Stimulated activated effector memory CD8-positive, alpha-beta T cell treated with anti-CD3 and anti-CD28 coated beads, Interleukin-12 subunit alpha, Interleukin-12 subunit beta, amount 100 ng/mL, for 72 hours (primary cell): ENCODE measurements at regions not wholly inside any gene's neighbourhood (a gene's known extent, or its start where the extent isn't known, plus 50 kb on each side); places are given as distances from the start of the nearest gene placed in this dataset.

ENCODE experiments used
- ATAC-seq: fragments of 150-1000 bp; cut with Tn5 transposase; 2 replicates; pipeline ENCODE4 v1.10.0; 2021
- DNase-seq, 2 donors: peaks; one replicate each; pipeline ENCODE4 v3.0.0; 2021 to 2022; ENCODE audit warnings: low spot score in 2 of 2
- H3K27ac Mint-ChIP-seq: one replicate; pipeline ENCODE4 v1.8.0; 2022; ENCODE audit warnings: mild to moderate bottlenecking, mixed read lengths
- H3K36me3 Mint-ChIP-seq: one replicate; pipeline ENCODE4 v1.8.0; 2022; ENCODE audit warnings: mild to moderate bottlenecking, mixed read lengths
- H3K4me1 Mint-ChIP-seq: one replicate; pipeline ENCODE4 v1.8.0; 2022; ENCODE audit warnings: mixed read lengths
- H3K4me3 Mint-ChIP-seq: one replicate; pipeline ENCODE4 v1.8.0; 2022; ENCODE audit warnings: mild to moderate bottlenecking, mixed read lengths
- H3K9me3 Mint-ChIP-seq: one replicate; pipeline ENCODE4 v1.8.0; 2022; ENCODE audit warnings: mixed read lengths

DNA sequence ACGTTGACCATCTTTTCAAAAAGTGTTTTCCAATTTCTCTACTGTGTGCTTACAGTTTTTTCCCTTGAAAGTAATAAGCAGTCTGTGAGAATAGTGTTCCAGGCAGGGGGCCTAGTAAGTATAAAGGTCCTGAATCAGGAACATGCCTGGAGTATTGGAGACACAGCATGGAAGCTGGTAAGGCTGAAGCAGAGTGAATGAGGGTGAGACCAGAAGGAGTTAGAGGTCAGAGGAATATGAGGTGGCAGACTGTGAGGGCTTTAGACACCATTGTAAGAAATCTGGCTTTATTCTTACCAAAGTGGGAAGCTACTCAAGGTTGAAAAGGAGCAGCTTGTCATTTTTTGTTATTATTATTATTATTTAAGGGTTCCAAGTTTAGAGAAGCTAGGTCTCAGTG is 107.4 kb downstream of the CT47B1 start:
- Mint-ChIP-seq H3K36me3 (no peaks in the 10 kb centered on the region), H3K9me3 (no peaks in the 10 kb centered on the region), H3K4me1 (no peaks in the 10 kb centered on the region), H3K27ac (no peak overlapping the region), H3K4me3 (no peak overlapping the region)
- DNase-seq (no peak), ATAC-seq (no peak)

GRCh38 chrX:120763269-120763668 is 112.4 kb downstream of the CT47B1 start:
- H3K9me3 Mint-ChIP-seq, result no peaks in the 10 kb centered on the region
- ATAC-seq (no peak), DNase-seq (no peak)
- H3K36me3 Mint-ChIP-seq, result no peaks in the 10 kb centered on the region
- H3K4me3 Mint-ChIP-seq, result no peak overlapping the region
- no peaks in the 10 kb centered on the region for H3K4me1 Mint-ChIP-seq
- H3K27ac Mint-ChIP-seq, result no peak overlapping the region

DNA sequence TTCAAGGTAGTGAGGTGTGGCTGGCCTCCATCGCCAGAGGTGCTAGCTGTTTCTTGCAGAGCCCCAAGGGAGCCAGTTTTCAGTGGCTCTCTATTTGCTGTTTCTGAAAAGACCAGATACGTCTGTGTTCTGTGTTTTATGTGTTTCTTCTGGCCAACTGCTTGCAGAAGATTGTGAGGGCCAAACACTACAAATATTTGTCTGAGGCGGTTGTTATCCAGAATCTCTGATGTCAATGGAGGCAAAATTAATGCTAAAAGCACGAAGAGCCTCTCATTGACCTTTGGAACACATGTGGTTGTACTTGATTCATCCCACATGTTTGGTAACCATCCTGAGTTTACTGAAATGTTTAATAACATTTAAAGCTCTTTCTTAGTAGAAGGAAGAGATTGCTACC is 113.9 kb downstream of the CT47B1 start:
- Mint-ChIP-seq H3K9me3 (no peaks in the 10 kb centered on the region), H3K4me3 (no peak overlapping the region), H3K27ac (no peak overlapping the region), H3K36me3 (no peaks in the 10 kb centered on the region), H3K4me1 (no peaks in the 10 kb centered on the region)
- no peak for DNase-seq
- no peak for ATAC-seq

- Mint-ChIP-seq H3K36me3 (no peaks in the 10 kb centered on the region), H3K4me1 (peaks cover 4% of the 10 kb centered on the region), H3K4me3 (no peak overlapping the region), H3K27ac (no peak overlapping the region), H3K9me3 (no peaks in the 10 kb centered on the region)
- no peak for ATAC-seq
- no peak for DNase-seq
Observed at GRCh38 chrX:120759685-120760084, 116.0 kb downstream of the CT47B1 start.

GRCh38 chrX:120755066-120755846 is 120.4 kb downstream of the CT47B1 start:
- Mint-ChIP-seq H3K4me1 (peaks cover 13% of the 10 kb centered on the region), H3K4me3 (no peak overlapping the region), H3K36me3 (no peaks in the 10 kb centered on the region), H3K27ac (no peak overlapping the region), H3K9me3 (no peaks in the 10 kb centered on the region)
- ATAC-seq, result no peak
- no peak for DNase-seq

DNA sequence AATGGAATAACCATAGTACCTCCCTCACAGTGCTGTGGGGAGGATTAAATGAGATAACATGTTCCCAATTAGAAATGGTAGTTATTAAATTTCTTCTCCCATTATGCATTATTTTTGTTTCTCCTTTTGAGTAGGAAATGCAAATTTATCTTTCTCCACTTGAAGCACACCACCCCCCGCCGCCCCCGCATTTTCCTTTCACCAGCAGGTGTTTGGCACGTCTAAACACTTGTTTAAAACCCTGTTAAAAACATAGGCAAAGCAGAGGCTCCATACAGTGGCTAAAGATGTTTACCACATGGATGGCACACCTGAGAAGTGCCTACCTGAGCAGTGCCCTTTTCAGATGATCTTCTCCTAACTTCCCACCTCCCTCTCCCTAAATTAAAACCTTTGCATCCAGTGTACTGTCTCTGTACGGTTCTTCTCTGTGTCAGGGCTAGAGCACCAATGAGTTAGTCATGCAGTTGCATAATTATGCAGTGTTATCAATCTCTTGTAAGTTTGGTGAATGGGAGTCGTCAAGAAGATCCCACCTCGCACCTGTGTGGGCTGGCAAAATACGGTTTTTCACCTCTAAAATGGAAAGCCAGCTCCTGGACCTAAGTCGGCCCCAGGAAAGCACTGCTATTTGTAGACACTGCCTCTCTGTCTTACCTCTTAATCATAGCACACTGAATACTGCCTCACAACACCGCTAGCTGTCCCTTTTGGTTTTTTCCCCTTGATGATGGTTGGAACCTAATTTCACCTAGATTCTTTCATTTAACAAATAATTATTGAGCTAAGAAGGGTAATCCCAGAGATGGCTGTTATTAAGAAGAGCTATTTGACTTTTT is 122.0 kb downstream of the CT47B1 start:
- no peaks in the 10 kb centered on the region for H3K9me3 Mint-ChIP-seq
- no peak overlapping the region for H3K4me3 Mint-ChIP-seq
- no peak for DNase-seq
- H3K4me1 Mint-ChIP-seq, result peaks cover 18% of the 10 kb centered on the region
- H3K27ac Mint-ChIP-seq, result no peak overlapping the region
- no peak for ATAC-seq
- no peaks in the 10 kb centered on the region for H3K36me3 Mint-ChIP-seq

- Mint-ChIP-seq H3K4me3 (no peak overlapping the region), H3K27ac (no peak overlapping the region), H3K9me3 (no peaks in the 10 kb centered on the region), H3K4me1 (peaks cover 18% of the 10 kb centered on the region), H3K36me3 (no peaks in the 10 kb centered on the region)
- no peak for DNase-seq
- ATAC-seq, result no peak
Observed at GRCh38 chrX:120752431-120753082, 122.7 kb upstream of the C1GALT1C1 start.

DNA sequence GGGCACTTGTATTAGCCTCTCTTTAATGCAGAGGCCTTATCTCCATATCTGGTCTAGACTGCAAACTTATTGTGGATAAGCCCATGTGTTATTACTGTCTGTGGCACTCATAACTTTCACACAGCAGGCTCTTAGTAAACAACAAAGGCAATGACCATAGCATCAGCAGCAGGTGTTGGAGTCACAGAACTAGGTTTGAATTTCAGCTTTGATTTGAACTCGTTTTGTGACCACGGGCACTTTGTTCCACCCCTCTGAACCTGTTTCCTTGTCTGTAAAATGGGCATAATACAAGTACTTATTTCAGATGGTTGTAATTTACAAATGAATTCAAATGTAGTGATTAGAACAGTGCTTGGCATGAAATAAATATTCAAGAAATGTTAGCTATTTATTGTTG is 121.8 kb upstream of the C1GALT1C1 start:
- H3K27ac Mint-ChIP-seq, result no peak overlapping the region
- no peak for ATAC-seq
- H3K9me3 Mint-ChIP-seq, result no peaks in the 10 kb centered on the region
- peaks cover 18% of the 10 kb centered on the region for H3K4me1 Mint-ChIP-seq
- no peak overlapping the region for H3K4me3 Mint-ChIP-seq
- no peaks in the 10 kb centered on the region for H3K36me3 Mint-ChIP-seq
- DNase-seq, result no peak

- Mint-ChIP-seq H3K4me1 (peaks cover 18% of the 10 kb centered on the region), H3K27ac (no peak overlapping the region), H3K9me3 (no peaks in the 10 kb centered on the region), H3K4me3 (no peak overlapping the region), H3K36me3 (no peaks in the 10 kb centered on the region)
- DNase-seq (no peak), ATAC-seq (no peak)
Observed at GRCh38 chrX:120750381-120750780, 120.5 kb upstream of the C1GALT1C1 start.

DNA sequence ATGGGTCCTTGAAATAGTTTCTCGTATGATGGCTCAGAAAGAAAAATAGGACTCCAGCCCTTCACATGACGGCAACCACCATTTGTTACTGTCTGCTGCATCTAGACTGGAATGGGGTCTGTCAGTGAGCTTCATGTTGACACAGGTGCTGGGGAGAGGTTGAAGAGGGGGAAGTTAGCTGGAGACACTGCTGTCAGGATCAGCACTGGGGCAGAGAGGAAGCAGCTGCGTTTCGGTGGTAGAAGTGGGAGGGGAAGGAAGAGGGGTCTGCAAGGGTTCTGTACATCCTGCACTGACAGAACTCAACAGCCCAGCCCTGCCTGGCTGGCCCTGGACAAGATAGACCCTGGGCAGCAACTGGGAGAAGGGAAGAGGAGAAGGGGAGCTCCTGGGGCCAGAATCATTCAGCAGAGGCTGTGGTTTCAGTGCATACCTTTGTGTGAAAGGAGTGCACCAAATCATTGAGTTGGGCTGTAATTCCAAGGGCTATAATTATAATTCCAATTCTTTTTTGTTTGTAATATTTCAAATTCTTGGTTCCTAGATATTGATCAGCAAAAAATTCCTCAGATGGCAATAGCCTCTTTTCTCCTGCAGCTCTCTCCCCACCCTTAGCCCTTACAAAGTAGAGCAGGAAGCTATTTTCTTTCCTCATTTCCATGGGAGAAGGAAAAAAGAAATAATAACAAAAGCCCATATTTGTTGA is 119.4 kb upstream of the C1GALT1C1 start:
- DNase-seq (no peak), ATAC-seq (no peak)
- H3K4me3 Mint-ChIP-seq, result no peak overlapping the region
- H3K4me1 Mint-ChIP-seq, result peaks cover 11% of the 10 kb centered on the region
- H3K27ac Mint-ChIP-seq, result no peak overlapping the region
- no peaks in the 10 kb centered on the region for H3K36me3 Mint-ChIP-seq
- peaks cover 3% of the 10 kb centered on the region for H3K9me3 Mint-ChIP-seq

- Mint-ChIP-seq H3K9me3 (peaks cover 3% of the 10 kb centered on the region), H3K4me3 (no peak overlapping the region), H3K4me1 (peaks cover 6% of the 10 kb centered on the region), H3K27ac (no peak overlapping the region), H3K36me3 (no peaks in the 10 kb centered on the region)
- ATAC-seq (no peak), DNase-seq (no peak)
Observed at GRCh38 chrX:120746153-120746552, 116.3 kb upstream of the C1GALT1C1 start.

DNA sequence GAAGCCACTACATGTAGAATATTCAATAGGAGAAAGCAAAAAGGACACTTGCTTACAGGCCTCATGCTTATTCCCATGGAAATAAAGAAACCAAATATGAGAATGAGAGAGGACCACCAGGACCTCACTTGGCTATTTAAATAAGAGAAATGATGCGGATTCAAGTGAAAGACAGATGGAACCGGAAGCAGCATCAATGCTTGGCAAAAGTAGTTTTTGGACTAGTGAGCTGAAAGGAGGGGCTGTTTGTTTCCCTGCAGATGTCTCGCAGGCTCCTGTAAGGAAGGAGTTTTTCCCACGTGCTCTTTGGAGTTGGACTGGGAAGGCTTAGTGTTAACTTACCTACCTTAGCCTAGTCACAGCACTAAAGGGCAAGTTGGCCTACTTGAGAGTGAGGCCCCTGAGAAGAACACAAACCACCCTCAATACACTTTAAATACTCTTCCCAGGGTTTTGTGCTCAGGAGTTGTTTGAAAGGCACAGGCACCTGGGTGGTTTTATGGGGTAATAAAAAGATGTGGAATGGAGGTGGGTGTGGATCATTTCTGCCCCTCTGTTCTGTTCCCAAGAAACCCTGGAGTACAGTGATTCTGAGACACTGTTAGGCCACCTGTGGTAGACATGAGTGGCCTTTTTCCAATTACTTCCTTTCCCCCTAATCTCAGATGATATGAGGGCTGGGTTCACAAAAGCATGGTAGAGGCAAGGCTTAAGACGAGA is 113.3 kb upstream of the C1GALT1C1 start:
- Mint-ChIP-seq H3K27ac (no peak overlapping the region), H3K4me3 (no peak overlapping the region), H3K36me3 (no peaks in the 10 kb centered on the region), H3K4me1 (no peaks in the 10 kb centered on the region), H3K9me3 (peaks cover 3% of the 10 kb centered on the region)
- ATAC-seq, result no peak
- DNase-seq, result no peak

- H3K9me3 Mint-ChIP-seq, result peaks cover 3% of the 10 kb centered on the region
- no peaks in the 10 kb centered on the region for H3K36me3 Mint-ChIP-seq
- H3K27ac Mint-ChIP-seq, result no peak overlapping the region
- DNase-seq (no peak), ATAC-seq (no peak)
- H3K4me1 Mint-ChIP-seq, result peaks cover 7% of the 10 kb centered on the region
- no peak overlapping the region for H3K4me3 Mint-ChIP-seq
Observed at GRCh38 chrX:120741452-120741851, 111.6 kb upstream of the C1GALT1C1 start.

DNA sequence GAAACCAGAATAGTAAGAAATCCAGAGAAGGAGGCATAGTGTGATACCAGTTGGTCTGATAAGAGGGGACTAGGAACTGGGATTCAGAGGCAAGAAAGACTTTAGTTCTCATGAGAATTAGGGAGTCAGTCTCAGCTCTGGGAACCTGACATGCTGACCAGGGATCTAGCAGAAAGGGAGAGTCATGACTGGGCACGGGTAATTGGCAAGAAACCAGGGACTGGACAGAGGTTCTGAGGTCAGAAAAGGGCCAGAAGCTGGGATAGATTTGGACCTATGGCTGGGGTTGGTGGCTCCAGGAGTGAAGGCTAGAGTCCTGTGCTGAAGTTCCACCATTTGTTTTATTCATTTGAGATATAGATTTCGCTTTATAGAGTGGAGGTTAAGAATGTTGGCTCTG is 110.2 kb upstream of the C1GALT1C1 start:
- peaks cover 8% of the 10 kb centered on the region for H3K4me1 Mint-ChIP-seq
- H3K4me3 Mint-ChIP-seq, result no peak overlapping the region
- ATAC-seq (no peak), DNase-seq (no peak)
- no peaks in the 10 kb centered on the region for H3K36me3 Mint-ChIP-seq
- peaks cover 1% of the 10 kb centered on the region for H3K9me3 Mint-ChIP-seq
- H3K27ac Mint-ChIP-seq, result no peak overlapping the region

GRCh38 chrX:120739300-120739699 is 109.4 kb upstream of the C1GALT1C1 start:
- Mint-ChIP-seq H3K36me3 (no peaks in the 10 kb centered on the region), H3K4me3 (no peak overlapping the region), H3K4me1 (peaks cover 8% of the 10 kb centered on the region), H3K27ac (no peak overlapping the region), H3K9me3 (no peaks in the 10 kb centered on the region)
- ATAC-seq (no peak), DNase-seq (no peak)
